ENCODE measurements at regions not wholly inside any gene's neighbourhood (a gene's known extent, or its start where the extent isn't known, plus 50 kb on each side); places are given as distances from the start of the nearest gene placed in this dataset.

- H3K27me3 ChIP-seq (ENCODE audit: low read length): no peaks in the 10 kb centered on the region
- H4K20me1 ChIP-seq (ENCODE audit: low read depth, low read length): no peaks in the 10 kb centered on the region
- no peak overlapping the region for H3K9ac ChIP-seq (ENCODE audit: low read length)
- no peak overlapping the region for H3K27ac ChIP-seq (ENCODE audit: low read depth, low read length)
- no peaks in the 10 kb centered on the region for H3K36me3 ChIP-seq (ENCODE audit: low read length)
- H3K9me2 ChIP-seq (replicated peaks; ENCODE audit: insufficient read depth, low read length): no peaks in the 10 kb centered on the region
- no peaks in the 10 kb centered on the region for H3K9me3 ChIP-seq (ENCODE audit: insufficient read depth, low read length)
- no peak overlapping the region for H2AFZ ChIP-seq (ENCODE audit: low read depth, low read length, severe bottlenecking)
- TF ChIP-seq EZH2phosphoT487 (conservative IDR thresholded peaks at IDR 0.05; ENCODE audit: low read length) (no peak), CTCF (IDR thresholded peaks at IDR 0.05; ENCODE audit: insufficient read depth, low read length, poor library complexity, severe bottlenecking) (no peak)
- no peak overlapping the region for H3K4me3 ChIP-seq (ENCODE audit: insufficient read depth, low read length, poor library complexity, severe bottlenecking)
- no peaks in the 10 kb centered on the region for H3K79me2 ChIP-seq (ENCODE audit: insufficient read depth, low read length)
- no peaks in the 10 kb centered on the region for H3F3A ChIP-seq (ENCODE audit: insufficient read depth)
- H3K4me2 ChIP-seq (ENCODE audit: low read depth, low read length, poor library complexity, severe bottlenecking): no peak overlapping the region
These were observed 285.9 kb downstream of the GBA3 start for GRCh38 chr4:22978656-22979055.

- Histone ChIP-seq H3F3A (ENCODE audit: insufficient read depth) (no peaks in the 10 kb centered on the region), H3K4me2 (ENCODE audit: low read depth, low read length, poor library complexity, severe bottlenecking) (no peak overlapping the region), H2AFZ (ENCODE audit: low read depth, low read length, severe bottlenecking) (no peak overlapping the region), H3K79me2 (ENCODE audit: insufficient read depth, low read length) (no peaks in the 10 kb centered on the region), H3K36me3 (ENCODE audit: low read length) (no peaks in the 10 kb centered on the region), H3K27ac (ENCODE audit: low read depth, low read length) (no peak overlapping the region), H3K9me2 (replicated peaks; ENCODE audit: insufficient read depth, low read length) (no peaks in the 10 kb centered on the region; the same call in 1 of the 2 replicates), H4K20me1 (ENCODE audit: low read depth, low read length) (no peaks in the 10 kb centered on the region), H3K27me3 (ENCODE audit: low read length) (no peaks in the 10 kb centered on the region), H3K4me3 (ENCODE audit: insufficient read depth, low read length, poor library complexity, severe bottlenecking) (no peak overlapping the region), H3K9me3 (ENCODE audit: insufficient read depth, low read length) (no peaks in the 10 kb centered on the region), H3K9ac (ENCODE audit: low read length) (no peak overlapping the region)
- no peak for TF ChIP-seq CTCF (IDR thresholded peaks at IDR 0.05; ENCODE audit: insufficient read depth, low read length, poor library complexity, severe bottlenecking)
- no peak for TF ChIP-seq EZH2phosphoT487 (conservative IDR thresholded peaks at IDR 0.05; ENCODE audit: low read length)
These were observed 277.9 kb downstream of the GBA3 start for GRCh38 chr4:22970665-22971064.

GRCh38 chr4:22969287-22969896 is 276.7 kb downstream of the GBA3 start:
- Histone ChIP-seq H3K9ac (ENCODE audit: low read length) (no peak overlapping the region), H3K4me2 (ENCODE audit: low read depth, low read length, poor library complexity, severe bottlenecking) (no peak overlapping the region), H3F3A (ENCODE audit: insufficient read depth) (no peaks in the 10 kb centered on the region), H4K20me1 (ENCODE audit: low read depth, low read length) (no peaks in the 10 kb centered on the region), H3K79me2 (ENCODE audit: insufficient read depth, low read length) (no peaks in the 10 kb centered on the region), H3K36me3 (ENCODE audit: low read length) (no peaks in the 10 kb centered on the region), H3K4me3 (ENCODE audit: insufficient read depth, low read length, poor library complexity, severe bottlenecking) (no peak overlapping the region), H3K27me3 (ENCODE audit: low read length) (no peaks in the 10 kb centered on the region), H3K9me2 (replicated peaks; ENCODE audit: insufficient read depth, low read length) (no peaks in the 10 kb centered on the region; the same call in 1 of the 2 replicates), H3K27ac (ENCODE audit: low read depth, low read length) (no peak overlapping the region), H3K9me3 (ENCODE audit: insufficient read depth, low read length) (no peaks in the 10 kb centered on the region), H2AFZ (ENCODE audit: low read depth, low read length, severe bottlenecking) (no peak overlapping the region)
- TF ChIP-seq CTCF (IDR thresholded peaks at IDR 0.05; ENCODE audit: insufficient read depth, low read length, poor library complexity, severe bottlenecking) (no peak), EZH2phosphoT487 (conservative IDR thresholded peaks at IDR 0.05; ENCODE audit: low read length) (no peak)

Measured in SU-DHL-6 (cell line).